SJSA1 (cell line): ENCODE measurements at regions not wholly inside any gene's neighbourhood (a gene's known extent, or its start where the extent isn't known, plus 50 kb on each side); places are given as distances from the start of the nearest gene placed in this dataset.
A peak's percentile ranks its signal among the peaks of the same experiment; 100 is the strongest.

Source experiments
- DNase-seq, 2 experiments: peaks; one replicate each; pipeline ENCODE4 v3.0.0-alpha.2; 2015 to 2020; ENCODE audit warnings: low spot score in 2 of 2, low read depth in 1 of 2
- H3K27ac ChIP-seq: fragments of 250-450 bp; sonication (Bioruptor Pico); 2 replicates; pipeline ENCODE4 v1.5.1; 2020; ENCODE audit warnings: mild to moderate bottlenecking, moderate library complexity
- H3K27me3 ChIP-seq: fragments of 250-450 bp; sonication (Bioruptor Pico); replicated peaks from 2 replicates; pipeline ENCODE4 v1.5.1; 2020; ENCODE audit warnings: mild to moderate bottlenecking, moderate library complexity
- H3K36me3 ChIP-seq: fragments of 250-450 bp; sonication (Bioruptor Pico); 2 replicates; pipeline ENCODE4 v1.5.1; 2020; ENCODE audit warnings: mild to moderate bottlenecking
- H3K4me1 ChIP-seq: fragments of 250-450 bp; sonication (Bioruptor Pico); replicated peaks from 2 replicates; pipeline ENCODE4 v1.6.1; 2021; ENCODE audit warnings: mild to moderate bottlenecking
- H3K4me3 ChIP-seq: fragments of 250-450 bp; sonication (Bioruptor Pico); 2 replicates; pipeline ENCODE4 v1.5.1; 2020; ENCODE audit warnings: mild to moderate bottlenecking
- H3K9me3 ChIP-seq: fragments of 250-450 bp; sonication (Bioruptor Pico); replicated peaks from 2 replicates; pipeline ENCODE4 v1.5.1; 2020; ENCODE audit warnings: mild to moderate bottlenecking

GRCh38 chr18:45503990-45504389 lies 111.3 kb upstream of the SLC14A2 start:
- DNase-seq: peak in 1 of 2 experiments; percentile 70
- peaks cover 34% of the 10 kb centered on the region for H3K4me1 ChIP-seq

GRCh38 chr18:45505497-45506206 lies 109.6 kb upstream of the SLC14A2 start:
- DNase-seq: peak; percentile 58 to 72
- Histone ChIP-seq H3K9me3 (no peaks in the 10 kb centered on the region; the same call in none of the 2 replicates), H3K27me3 (no peaks in the 10 kb centered on the region), H3K4me1 (peaks cover 34% of the 10 kb centered on the region), H3K27ac (peak overlapping the region; percentile 14; the same call in 1 of the 2 replicates), H3K4me3 (no peak overlapping the region), H3K36me3 (no peaks in the 10 kb centered on the region)

More at GRCh38 chr18:45503990-45504389, 111.3 kb upstream of the SLC14A2 start:
- no peaks in the 10 kb centered on the region for H3K27me3 ChIP-seq
- no peak overlapping the region for H3K4me3 ChIP-seq
- H3K27ac ChIP-seq: no peak overlapping the region
- H3K36me3 ChIP-seq: no peaks in the 10 kb centered on the region
- no peaks in the 10 kb centered on the region; the same call in none of the 2 replicates for H3K9me3 ChIP-seq

GRCh38 chr18:45506951-45507350 lies 108.3 kb upstream of the SLC14A2 start:
- H3K27ac ChIP-seq: no peak overlapping the region
- H3K4me1 ChIP-seq: peaks cover 34% of the 10 kb centered on the region
- no peak overlapping the region for H3K4me3 ChIP-seq
- no peak for DNase-seq
- H3K27me3 ChIP-seq: no peaks in the 10 kb centered on the region
- H3K9me3 ChIP-seq: no peaks in the 10 kb centered on the region; the same call in 1 of the 2 replicates
- no peaks in the 10 kb centered on the region for H3K36me3 ChIP-seq

- H3K4me1 ChIP-seq: peaks cover 19% of the 10 kb centered on the region
- H3K36me3 ChIP-seq: no peaks in the 10 kb centered on the region
- no peak for DNase-seq
- no peak overlapping the region for H3K27ac ChIP-seq
- no peak overlapping the region for H3K4me3 ChIP-seq
- H3K9me3 ChIP-seq: no peaks in the 10 kb centered on the region; the same call in 1 of the 2 replicates
- no peaks in the 10 kb centered on the region for H3K27me3 ChIP-seq
These were observed 105.7 kb upstream of the SLC14A2 start for GRCh38 chr18:45509535-45509934.

- no peak for DNase-seq
- no peak overlapping the region for H3K4me3 ChIP-seq
- no peaks in the 10 kb centered on the region; the same call in 1 of the 2 replicates for H3K9me3 ChIP-seq
- H3K4me1 ChIP-seq: peaks cover 8% of the 10 kb centered on the region
- H3K27me3 ChIP-seq: no peaks in the 10 kb centered on the region
- H3K36me3 ChIP-seq: no peaks in the 10 kb centered on the region
- H3K27ac ChIP-seq: no peak overlapping the region
These were observed 104.6 kb upstream of the SLC14A2 start for GRCh38 chr18:45510656-45511055.

- H3K9me3 ChIP-seq: no peaks in the 10 kb centered on the region
- no peaks in the 10 kb centered on the region for H3K36me3 ChIP-seq
- H3K27me3 ChIP-seq: no peaks in the 10 kb centered on the region
- H3K27ac ChIP-seq: no peak overlapping the region
- DNase-seq: no peak
- no peak overlapping the region for H3K4me3 ChIP-seq
- H3K4me1 ChIP-seq: peaks cover 9% of the 10 kb centered on the region; the same call in 1 of the 2 replicates
These were observed 102.8 kb upstream of the SLC14A2 start for GRCh38 chr18:45512363-45512953.

- H3K27me3 ChIP-seq: no peaks in the 10 kb centered on the region
- no peak overlapping the region for H3K27ac ChIP-seq
- DNase-seq: peak in 1 of 2 experiments; percentile 33
- H3K4me3 ChIP-seq: no peak overlapping the region
- peaks cover 32% of the 10 kb centered on the region for H3K4me1 ChIP-seq
- no peaks in the 10 kb centered on the region for H3K36me3 ChIP-seq
- H3K9me3 ChIP-seq: no peaks in the 10 kb centered on the region
These were observed 98.0 kb upstream of the SLC14A2 start for GRCh38 chr18:45517181-45517741.

- H3K4me3 ChIP-seq: no peak overlapping the region
- H3K9me3 ChIP-seq: no peaks in the 10 kb centered on the region
- no peaks in the 10 kb centered on the region for H3K27me3 ChIP-seq
- H3K4me1 ChIP-seq: peaks cover 39% of the 10 kb centered on the region
- no peak overlapping the region for H3K27ac ChIP-seq
- no peaks in the 10 kb centered on the region for H3K36me3 ChIP-seq
- no peak for DNase-seq
These were observed 96.7 kb upstream of the SLC14A2 start for GRCh38 chr18:45518311-45519155.

GRCh38 chr18:45519411-45520280 lies 95.6 kb upstream of the SLC14A2 start:
- no peak for DNase-seq
- Histone ChIP-seq H3K4me1 (peaks cover 39% of the 10 kb centered on the region), H3K27me3 (no peaks in the 10 kb centered on the region), H3K27ac (no peak overlapping the region), H3K4me3 (no peak overlapping the region), H3K9me3 (no peaks in the 10 kb centered on the region), H3K36me3 (no peaks in the 10 kb centered on the region)

GRCh38 chr18:45521136-45521535 lies 94.1 kb upstream of the SLC14A2 start:
- no peak for DNase-seq
- no peaks in the 10 kb centered on the region for H3K27me3 ChIP-seq
- H3K9me3 ChIP-seq: no peaks in the 10 kb centered on the region
- peaks cover 39% of the 10 kb centered on the region for H3K4me1 ChIP-seq
- H3K36me3 ChIP-seq: no peaks in the 10 kb centered on the region
- no peak overlapping the region for H3K4me3 ChIP-seq
- no peak overlapping the region; the same call in 1 of the 2 replicates for H3K27ac ChIP-seq

GRCh38 chr18:45521777-45522176 lies 93.5 kb upstream of the SLC14A2 start:
- H3K36me3 ChIP-seq: no peaks in the 10 kb centered on the region
- DNase-seq: no peak
- H3K27me3 ChIP-seq: no peaks in the 10 kb centered on the region
- H3K27ac ChIP-seq: no peak overlapping the region
- no peak overlapping the region for H3K4me3 ChIP-seq
- peaks cover 37% of the 10 kb centered on the region for H3K4me1 ChIP-seq
- H3K9me3 ChIP-seq: no peaks in the 10 kb centered on the region

GRCh38 chr18:45522371-45522770 lies 92.9 kb upstream of the SLC14A2 start:
- no peaks in the 10 kb centered on the region for H3K27me3 ChIP-seq
- H3K27ac ChIP-seq: no peak overlapping the region
- H3K9me3 ChIP-seq: no peaks in the 10 kb centered on the region
- no peak for DNase-seq
- H3K4me1 ChIP-seq: peaks cover 31% of the 10 kb centered on the region
- H3K36me3 ChIP-seq: no peaks in the 10 kb centered on the region
- no peak overlapping the region for H3K4me3 ChIP-seq

- Histone ChIP-seq H3K27ac (no peak overlapping the region), H3K27me3 (no peaks in the 10 kb centered on the region), H3K36me3 (no peaks in the 10 kb centered on the region), H3K4me1 (peaks cover 23% of the 10 kb centered on the region), H3K9me3 (no peaks in the 10 kb centered on the region), H3K4me3 (no peak overlapping the region)
- DNase-seq: no peak
These were observed 90.0 kb upstream of the SLC14A2 start for GRCh38 chr18:45525301-45525700.
